NB4 (cell line): ENCODE measurements at regions not wholly inside any gene's neighbourhood (a gene's known extent, or its start where the extent isn't known, plus 50 kb on each side); places are given as distances from the start of the nearest gene placed in this dataset.

Source experiments
- DNase-seq: peaks from one replicate; pipeline ENCODE4 v3.0.0; 2010; ENCODE audit warnings: low read depth
- H3K4me3 ChIP-seq: one replicate; pipeline ENCODE4 v1.5.1; 2011; ENCODE audit warnings: mild to moderate bottlenecking, low read depth, low read length, moderate library complexity
- MYC ChIP-seq: IDR thresholded peaks from 2 replicates; pipeline ENCODE4 v1.6.1; 2011; ENCODE audit warnings: low read depth, low read length
- POLR2A ChIP-seq: IDR thresholded peaks from 2 replicates; pipeline ENCODE4 v1.6.1; 2011; ENCODE audit warnings: mild to moderate bottlenecking; ENCODE audit not compliant: insufficient read length; ENCODE audit errors: extremely low read depth
- TF ChIP-seq, protein P1 (sequence below): IDR thresholded peaks from one replicate; pipeline ENCODE4 v1.5.1; 2012; ENCODE audit warnings: low read depth, low read length
- TF ChIP-seq, protein P2 (sequence below): IDR thresholded peaks from 2 replicates; pipeline ENCODE4 v1.6.1; 2011; ENCODE audit warnings: low read depth, low read length

DNA sequence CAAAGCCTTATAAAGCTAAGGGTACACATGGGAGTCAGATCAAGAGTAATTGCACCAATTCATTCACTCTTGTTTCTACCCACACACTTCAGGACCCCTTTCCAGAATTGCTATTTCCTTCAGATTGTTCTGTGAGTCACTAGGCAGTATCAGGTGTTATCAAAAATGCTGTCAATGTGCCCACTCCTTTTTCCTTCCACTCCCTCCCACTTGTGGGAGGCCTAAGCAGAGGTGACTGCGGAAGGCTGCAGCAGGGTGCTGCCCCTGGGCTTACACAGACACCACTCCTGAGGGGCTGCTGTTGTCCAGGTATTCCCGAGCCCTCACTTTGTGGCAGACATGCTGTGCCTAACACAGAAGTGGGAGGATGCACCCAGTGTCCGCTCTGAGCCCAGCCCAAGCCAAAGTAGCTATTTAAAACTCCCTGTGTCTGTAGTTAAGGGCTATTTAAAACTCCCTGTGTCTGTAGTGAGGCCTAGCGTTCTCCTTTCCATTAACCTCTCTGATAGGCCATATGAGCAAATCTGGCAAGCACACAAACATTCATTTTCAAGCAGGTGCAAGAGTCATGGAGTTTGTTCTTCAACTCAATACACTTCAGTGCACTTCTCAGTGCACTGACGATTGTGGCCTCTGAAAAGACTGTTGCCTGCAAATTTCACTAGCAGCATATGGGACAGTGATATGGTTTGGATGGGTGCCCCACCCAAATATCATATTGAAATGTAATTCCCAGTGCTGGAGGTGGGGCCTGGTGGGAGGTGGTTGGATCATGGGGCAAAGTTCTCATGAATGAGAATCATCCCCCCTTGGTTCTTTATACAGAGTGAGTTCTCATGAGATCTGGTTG, 117.8 kb downstream of the PHLDA1 start:
- no peak for DNase-seq
- no peak overlapping the region for H3K4me3 ChIP-seq
- no peak for TF ChIP-seq POLR2A
- TF ChIP-seq, protein P1, sequence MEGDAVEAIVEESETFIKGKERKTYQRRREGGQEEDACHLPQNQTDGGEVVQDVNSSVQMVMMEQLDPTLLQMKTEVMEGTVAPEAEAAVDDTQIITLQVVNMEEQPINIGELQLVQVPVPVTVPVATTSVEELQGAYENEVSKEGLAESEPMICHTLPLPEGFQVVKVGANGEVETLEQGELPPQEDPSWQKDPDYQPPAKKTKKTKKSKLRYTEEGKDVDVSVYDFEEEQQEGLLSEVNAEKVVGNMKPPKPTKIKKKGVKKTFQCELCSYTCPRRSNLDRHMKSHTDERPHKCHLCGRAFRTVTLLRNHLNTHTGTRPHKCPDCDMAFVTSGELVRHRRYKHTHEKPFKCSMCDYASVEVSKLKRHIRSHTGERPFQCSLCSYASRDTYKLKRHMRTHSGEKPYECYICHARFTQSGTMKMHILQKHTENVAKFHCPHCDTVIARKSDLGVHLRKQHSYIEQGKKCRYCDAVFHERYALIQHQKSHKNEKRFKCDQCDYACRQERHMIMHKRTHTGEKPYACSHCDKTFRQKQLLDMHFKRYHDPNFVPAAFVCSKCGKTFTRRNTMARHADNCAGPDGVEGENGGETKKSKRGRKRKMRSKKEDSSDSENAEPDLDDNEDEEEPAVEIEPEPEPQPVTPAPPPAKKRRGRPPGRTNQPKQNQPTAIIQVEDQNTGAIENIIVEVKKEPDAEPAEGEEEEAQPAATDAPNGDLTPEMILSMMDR = no peak
- TF ChIP-seq, protein P2, sequence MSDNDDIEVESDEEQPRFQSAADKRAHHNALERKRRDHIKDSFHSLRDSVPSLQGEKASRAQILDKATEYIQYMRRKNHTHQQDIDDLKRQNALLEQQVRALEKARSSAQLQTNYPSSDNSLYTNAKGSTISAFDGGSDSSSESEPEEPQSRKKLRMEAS = no peak
- TF ChIP-seq MYC = no peak

DNA sequence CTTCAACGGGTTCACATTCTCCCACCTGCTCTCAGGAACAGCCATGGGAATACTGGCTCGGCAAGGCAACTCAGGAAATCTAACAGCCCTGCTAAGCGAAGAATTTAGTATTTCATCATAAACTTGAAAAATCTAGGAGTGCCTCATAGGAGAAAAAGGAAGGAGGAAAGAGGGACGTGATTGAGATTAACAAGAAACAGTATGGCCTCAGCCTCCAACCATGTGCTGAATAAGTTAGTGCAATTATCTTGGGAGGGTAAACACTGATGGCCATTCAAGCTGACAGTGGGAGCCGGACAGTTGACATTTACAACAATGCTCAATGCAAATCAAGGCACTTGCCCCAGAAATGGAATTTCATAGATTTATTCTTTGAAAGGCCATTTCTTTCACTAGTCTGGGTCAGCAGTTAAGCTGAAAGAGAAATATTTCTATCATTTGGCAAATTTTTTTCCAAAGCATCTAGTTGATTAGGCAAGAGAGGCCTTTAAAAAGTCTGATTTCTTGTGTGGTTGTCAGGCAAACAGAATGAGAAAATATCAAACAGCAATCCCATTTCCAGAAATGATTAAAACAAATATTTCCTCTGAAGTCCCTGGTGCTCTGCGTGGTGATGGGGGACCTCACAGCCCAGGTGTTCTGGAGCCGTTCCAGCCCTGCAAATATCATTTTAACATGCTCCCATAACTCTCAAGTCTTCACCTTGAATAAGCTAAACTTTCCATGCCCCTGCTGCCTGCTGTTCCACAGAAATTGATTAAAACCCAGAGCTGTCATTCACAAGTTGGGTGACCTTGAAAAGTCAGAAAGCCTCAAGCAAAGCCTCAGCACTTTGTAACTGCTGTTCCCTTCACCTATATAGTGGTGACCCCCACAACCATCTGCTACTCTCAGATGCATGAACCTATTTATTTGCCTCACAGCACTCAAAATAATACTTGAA, 121.6 kb downstream of the PHLDA1 start:
- no peak for TF ChIP-seq MYC
- no peak for TF ChIP-seq POLR2A
- no peak overlapping the region for H3K4me3 ChIP-seq
- DNase-seq = no peak

DNA sequence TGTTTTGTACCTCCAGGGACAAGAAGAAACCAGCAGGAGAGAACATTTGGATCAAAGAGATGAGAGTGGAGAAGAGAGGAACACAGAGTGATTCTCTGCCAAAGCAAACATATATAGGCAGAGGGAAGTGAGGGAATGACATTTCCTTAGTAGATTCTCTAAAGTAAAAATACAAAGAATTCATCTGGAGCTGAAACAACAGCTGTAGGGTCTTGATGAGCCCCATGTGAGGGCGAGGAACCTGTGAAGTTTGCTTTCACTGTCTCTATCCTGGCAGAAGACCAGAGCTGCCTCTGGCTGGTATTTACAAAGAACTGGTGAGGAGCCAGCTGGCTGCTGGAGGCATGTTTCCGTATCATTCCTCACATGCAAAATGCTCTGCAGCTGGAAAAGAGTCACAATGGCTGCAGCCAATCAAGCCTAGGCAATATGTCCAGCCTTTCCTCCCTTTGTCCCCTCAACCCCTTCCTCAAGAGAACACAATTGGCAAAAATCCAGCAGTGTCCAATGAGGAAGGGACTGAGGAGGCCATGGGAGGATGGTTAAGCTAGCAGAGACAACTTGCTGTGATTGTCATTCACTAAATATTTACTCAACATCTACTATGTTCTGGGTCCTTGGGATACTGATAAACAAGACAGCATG, 122.5 kb downstream of the PHLDA1 start:
- no peak overlapping the region for H3K4me3 ChIP-seq
- DNase-seq = no peak
- TF ChIP-seq, protein P1 = no peak
- TF ChIP-seq POLR2A (no peak), MYC (no peak)
- TF ChIP-seq, protein P2 = no peak

DNA sequence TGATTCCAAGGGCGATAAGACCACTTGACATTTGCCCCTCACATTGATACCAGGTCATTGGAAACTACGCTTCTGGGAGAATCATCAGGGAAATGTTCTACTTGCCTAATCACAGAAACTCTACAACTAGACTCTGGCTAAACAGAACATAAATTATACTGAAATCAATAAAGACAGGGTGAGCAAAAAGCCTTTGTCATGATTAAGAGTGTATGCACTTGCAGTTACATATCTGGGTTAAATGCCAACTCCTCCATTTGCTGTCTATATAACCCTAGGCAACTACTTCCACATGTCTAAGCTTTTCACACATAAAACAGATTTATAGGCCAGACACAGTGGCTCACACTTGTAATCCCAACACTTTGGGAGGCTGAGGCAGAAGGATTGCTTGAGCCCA, 125.7 kb downstream of the PHLDA1 start:
- DNase-seq = no peak
- H3K4me3 ChIP-seq = no peak overlapping the region
- no peak for TF ChIP-seq POLR2A
- TF ChIP-seq, protein P1 = no peak
- TF ChIP-seq MYC = no peak
- TF ChIP-seq, protein P2 = no peak

DNA sequence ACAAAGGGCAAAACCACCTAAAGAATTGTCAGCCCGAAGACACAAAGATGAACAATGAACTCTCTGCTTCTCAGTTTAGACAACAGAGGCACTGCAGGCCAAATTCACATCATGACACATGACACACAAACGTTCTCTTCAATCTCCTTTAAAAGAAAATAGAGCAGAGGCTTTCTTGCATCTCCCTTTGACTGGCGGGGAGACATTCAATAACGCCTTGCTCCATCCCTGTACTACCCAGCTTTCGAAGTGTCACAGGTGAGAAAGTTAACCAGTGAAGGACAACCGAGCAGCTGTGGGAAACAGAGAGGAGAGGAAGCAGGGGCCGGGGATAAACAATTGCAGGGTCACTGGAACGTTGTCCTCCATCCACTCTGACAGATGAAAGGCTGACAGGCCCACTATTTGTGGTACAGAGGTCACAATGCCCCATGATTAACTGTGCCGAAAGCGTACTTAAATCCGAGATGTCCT, 130.8 kb downstream of the PHLDA1 start:
- H3K4me3 ChIP-seq = no peak overlapping the region
- TF ChIP-seq MYC (no peak), POLR2A (no peak)
- TF ChIP-seq, protein P2 = no peak
- TF ChIP-seq, protein P1 = no peak
- no peak for DNase-seq

DNA sequence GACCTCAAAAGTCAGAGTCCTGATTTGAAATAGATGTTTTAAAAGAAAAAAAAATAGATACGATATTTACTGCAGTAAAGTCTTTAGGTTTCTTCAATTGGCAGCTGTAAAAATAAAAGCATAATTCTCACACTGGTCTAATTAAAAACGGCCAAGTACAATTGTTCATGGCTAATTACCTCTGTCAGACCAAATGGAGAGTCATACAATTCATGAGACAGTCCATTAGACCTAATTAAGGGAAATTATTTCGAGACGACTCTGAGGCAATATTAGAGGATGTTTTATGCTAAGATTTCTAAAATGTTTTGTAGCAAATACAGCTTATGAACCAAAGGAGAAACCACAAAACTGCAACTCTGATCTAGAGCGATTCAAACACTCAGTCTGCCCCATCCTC, 131.3 kb downstream of the PHLDA1 start:
- TF ChIP-seq MYC (no peak), POLR2A (no peak)
- TF ChIP-seq, protein P2 = no peak
- TF ChIP-seq, protein P1 = no peak
- H3K4me3 ChIP-seq = no peak overlapping the region
- DNase-seq = no peak
